Adrenal gland (tissue), 5 donors: ENCODE measurements at regions not wholly inside any gene's neighbourhood (a gene's known extent, or its start where the extent isn't known, plus 50 kb on each side); places are given as distances from the start of the nearest gene placed in this dataset.

Experiments used
- CTCF ChIP-seq, 6 experiments: fragments of 450-650 bp in 4 of 6; fragments of 200-600 bp in 2 of 6; sonication (generic) in 1 of 6; IDR thresholded peaks; 1 replicate in 5 of 6; 2 replicates in 1 of 6; pipeline versions ENCODE4 v1.5.1 to v1.8.0; 2016 to 2021; ENCODE audit warnings: antibody characterized with exemption in 6 of 6, mild to moderate bottlenecking in 2 of 6, moderate library complexity in 1 of 6
- POLR2A ChIP-seq, 2 donors: fragments of 450-650 bp; IDR thresholded peaks; one replicate each; pipeline ENCODE4 v1.6.1; 2017; ENCODE audit warnings: antibody characterized with exemption in 2 of 2, mild to moderate bottlenecking in 2 of 2, moderate library complexity in 1 of 2
- donor health status: DM: no; HTN: no; CAD: no.

GRCh38 chr19:31553112-31553845 lies 204.0 kb upstream of the TSHZ3 start:
- no peak for TF ChIP-seq CTCF (IDR thresholded peaks at IDR 0.05)
- TF ChIP-seq POLR2A (IDR thresholded peaks at IDR 0.05) = no peak
